Middle frontal gyrus (tissue), 1 donor: ENCODE measurements at regions not wholly inside any gene's neighbourhood (a gene's known extent, or its start where the extent isn't known, plus 50 kb on each side); places are given as distances from the start of the nearest gene placed in this dataset.
"Not testable (repeated sequence)": the region's sequence is repeated elsewhere in the genome, so short reads cannot be mapped to it uniquely, and the experiment has no call there.

Experiments
- DNase-seq: peaks from one replicate; pipeline ENCODE4 v3.0.0-alpha.2; 2015; ENCODE audit warnings: low spot score; ENCODE audit errors: extremely low spot score

DNA sequence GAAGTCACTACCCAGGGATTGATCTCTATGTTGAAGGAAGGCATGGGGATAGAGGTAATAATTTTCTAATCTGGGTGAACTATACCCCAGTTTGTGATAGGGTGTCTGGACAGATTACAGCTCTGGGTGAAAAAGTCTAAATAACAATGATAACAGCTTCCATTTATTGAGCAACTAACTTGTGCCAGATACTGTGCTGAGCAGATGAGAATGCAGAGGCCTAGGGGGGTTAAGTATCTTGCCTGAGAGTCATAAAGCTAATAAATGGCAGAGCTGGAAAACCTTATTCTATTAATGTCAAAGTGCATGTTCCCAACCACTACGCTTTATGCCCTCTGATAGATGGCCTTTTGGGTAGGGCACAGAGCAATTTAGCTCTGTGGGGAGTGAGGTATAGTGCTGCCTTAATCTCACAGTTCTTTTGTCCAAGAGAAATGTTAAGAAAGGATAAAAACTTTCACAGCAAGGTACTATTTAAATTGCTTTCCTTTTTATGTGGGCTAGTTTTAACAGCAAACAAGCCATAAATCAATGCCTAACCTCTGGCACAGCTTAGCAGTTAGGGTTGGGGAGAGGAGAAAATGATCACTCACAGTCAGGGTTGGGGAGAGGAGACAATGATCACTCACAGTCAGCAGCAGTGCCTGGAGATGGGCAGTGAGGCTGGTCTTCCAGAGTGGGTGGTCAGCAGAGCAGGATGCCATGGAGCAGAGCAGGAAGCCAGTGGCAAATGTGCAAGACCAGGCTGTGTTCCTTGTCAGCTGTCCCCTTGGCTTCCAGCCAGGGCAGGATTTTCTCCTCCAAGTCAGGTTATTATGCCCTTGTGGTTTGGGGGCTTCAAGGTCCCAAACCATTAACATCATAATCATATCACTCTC is 187.0 kb downstream of the CARTPT start:
- DNase-seq: no peak

DNA sequence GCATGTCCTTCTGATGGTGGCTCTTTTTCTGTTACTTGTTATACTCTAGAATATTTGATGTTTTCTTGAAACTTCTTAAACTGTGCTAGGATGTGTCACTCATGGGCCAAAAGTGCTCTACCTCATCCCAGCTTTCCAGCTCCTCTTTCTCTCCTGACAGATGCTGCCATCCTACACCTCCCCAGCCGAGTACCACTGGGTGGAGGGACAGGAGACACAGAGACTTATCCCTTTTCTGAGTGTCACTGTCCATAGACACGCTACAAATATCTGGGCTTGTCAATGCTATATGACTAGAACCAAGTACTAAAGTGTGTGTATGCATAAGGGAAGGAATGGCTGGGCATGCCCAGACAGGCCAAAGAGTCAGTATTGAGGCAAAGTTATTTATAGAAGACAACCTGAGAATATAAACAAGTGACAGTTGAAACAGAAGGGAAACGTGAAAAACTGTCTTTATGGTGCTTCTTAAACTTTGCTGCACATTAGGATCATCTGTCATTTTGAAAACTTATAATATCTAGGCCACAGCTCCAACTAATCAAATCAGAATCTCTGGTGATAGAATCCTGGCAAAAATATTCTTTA is 188.0 kb downstream of the CARTPT start:
- no peak for DNase-seq

DNA sequence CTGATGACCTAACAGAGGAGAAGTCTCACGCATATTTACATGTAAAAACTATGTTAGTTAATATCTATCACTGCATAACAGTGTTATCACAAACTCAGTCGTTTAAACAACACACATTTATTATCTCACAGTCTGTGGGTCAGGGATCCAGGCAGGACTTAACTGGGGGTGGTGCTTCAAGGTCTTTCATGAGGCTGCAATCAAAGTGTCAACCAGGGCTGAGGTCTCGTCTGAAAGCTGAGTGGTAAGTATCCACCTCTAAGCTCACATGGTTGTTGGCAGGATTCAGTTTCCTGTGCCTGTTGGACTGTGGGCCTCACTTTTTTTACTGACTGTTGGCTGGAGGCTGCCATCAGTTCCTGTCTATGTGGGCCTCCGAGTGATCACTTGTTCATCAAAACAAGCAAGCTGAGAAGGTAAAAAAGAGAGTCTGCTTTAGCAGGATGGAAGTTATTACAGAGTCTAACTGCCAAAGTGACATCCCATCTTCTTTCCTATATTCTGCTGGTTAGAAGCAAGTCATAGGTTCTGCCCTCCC is 188.6 kb downstream of the CARTPT start:
- no peak for DNase-seq

DNA sequence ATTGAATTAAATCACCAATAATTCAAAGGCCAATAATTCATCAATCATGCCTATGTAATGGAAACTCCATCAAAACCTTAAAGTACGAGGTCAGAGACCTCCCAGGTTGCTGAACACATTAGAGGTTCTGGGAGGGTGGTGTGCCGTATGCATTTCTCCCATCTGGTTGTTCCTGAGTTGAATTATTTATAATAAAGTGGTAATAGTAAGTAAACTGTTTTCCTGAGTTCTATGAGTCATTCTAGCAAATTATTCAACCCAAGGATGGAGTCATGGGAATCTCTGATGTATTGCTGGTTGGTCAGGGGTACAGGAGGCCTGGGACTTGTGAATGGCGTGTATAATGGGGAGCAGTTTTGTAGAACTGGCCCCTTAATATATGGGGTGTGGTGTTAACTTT is 191.7 kb downstream of the CARTPT start:
- DNase-seq: no peak

DNA sequence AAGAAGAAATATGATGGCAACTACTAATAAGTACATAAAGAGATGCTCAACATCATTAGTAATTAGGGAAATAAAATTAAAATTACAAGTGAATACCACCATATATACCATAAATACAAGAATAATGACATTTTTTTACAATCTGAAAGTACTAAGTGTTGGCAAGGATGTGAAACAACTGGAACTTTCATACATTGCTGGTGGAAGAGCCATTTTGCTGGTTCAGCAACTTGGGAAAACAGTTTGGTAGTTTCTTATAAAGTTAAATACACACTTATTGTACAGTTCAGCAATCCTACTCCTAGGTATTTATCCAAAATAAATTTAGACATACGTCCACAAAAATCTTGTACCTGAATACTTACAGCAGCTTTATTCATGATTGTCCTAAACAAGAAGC is 192.9 kb downstream of the CARTPT start:
- no peak for DNase-seq

DNA sequence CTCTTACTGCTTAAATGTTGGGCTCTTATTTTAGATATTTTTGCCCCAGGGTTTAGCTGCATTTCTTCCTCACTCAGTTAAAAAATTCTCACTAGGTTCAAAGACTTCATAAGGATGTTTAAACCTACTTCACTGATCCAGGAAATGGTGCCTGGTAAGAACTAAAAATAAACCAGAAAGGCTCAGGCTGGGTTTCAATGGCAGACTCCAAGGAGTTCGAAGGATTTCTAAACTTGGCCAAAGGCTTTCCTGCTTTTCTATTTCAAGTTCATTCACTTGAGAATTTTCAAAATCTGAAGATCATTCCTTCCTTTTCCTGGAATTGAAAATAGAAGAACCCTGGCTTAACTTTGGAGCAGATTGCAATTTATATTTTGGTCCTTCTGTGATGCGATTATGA is 193.0 kb upstream of the MAP1B start:
- no peak for DNase-seq

DNA sequence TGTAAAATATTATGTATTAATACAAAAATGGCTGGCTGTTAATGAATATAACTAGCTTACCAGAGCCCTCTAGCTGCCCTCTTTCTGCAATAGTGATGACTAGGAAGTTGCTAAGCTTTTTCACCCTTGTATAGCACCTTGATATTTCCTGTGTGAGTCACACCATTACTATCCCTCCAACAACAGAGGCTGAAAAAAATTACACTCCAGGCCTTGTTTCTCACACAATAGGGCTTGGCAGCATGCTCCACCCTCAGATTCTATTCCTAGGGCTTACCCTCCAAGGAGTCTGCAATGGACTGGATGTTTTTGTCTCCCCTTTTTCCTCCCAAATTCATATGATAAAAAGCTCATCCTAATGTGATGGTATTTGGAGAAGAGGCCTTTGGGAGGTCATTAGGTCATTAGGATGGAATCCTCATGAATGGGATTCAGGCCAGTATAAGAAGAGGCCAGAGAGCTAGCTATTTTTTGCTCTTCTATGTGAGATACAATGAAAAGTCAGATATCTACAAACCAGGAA is 184.6 kb upstream of the MAP1B start:
- no peak for DNase-seq

DNA sequence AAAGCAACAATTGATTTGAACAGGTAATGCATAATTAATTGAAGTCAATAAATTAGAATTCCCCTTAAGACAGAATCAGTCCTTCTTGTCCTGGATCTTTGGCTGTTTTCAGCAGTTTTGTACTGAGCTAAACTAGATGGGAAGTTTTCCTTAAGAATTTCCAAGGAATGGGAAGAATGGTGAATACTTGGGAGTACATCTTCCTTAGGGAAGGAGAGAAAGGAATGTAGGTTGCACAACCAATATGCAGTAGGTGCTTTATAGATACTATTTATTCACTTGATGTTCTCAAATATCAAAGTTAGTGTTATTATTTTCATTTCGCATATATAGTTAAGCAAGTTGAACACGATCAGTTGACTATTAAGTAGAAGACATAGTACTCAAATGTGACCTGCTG is 183.5 kb upstream of the MAP1B start:
- no peak for DNase-seq

DNA sequence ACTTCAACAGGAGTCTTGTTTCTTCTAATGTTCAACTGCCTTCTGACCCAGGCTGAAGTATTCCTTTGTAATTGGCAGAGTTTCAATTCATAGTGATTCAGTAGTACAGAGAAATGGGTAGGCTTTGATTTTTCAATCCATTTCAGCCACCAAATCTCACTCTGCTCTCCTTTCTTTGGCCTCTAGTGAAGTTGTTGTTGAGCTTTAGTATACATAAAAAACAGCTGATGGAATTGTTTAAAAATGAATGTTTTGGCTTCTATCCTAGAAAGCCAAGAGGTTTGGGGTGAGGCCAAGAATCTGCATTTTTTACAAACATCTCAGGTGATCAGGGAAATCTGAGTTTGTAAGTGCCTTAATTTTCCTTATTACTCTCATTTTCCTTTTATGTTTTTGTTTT is 182.9 kb upstream of the MAP1B start:
- DNase-seq: no peak

DNA sequence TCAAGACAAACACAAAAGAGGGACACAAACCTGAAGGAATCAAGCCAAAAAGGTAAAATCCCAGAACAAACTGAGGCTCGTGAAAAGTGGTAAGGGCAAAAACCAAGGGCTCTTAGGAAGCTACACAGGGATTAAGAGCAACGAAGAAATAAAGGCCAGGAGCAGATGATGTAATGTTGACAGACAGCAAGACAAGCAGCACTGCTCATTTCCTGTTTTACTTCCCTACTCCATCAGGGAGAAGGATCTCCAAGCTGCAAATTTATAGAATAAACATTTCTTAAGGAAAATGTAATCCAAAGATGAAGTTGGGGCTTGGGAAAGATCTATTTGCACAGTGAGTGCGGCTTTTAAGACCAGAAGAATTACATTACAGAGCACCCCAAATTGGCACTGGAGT is 182.3 kb upstream of the MAP1B start:
- no peak for DNase-seq

DNA sequence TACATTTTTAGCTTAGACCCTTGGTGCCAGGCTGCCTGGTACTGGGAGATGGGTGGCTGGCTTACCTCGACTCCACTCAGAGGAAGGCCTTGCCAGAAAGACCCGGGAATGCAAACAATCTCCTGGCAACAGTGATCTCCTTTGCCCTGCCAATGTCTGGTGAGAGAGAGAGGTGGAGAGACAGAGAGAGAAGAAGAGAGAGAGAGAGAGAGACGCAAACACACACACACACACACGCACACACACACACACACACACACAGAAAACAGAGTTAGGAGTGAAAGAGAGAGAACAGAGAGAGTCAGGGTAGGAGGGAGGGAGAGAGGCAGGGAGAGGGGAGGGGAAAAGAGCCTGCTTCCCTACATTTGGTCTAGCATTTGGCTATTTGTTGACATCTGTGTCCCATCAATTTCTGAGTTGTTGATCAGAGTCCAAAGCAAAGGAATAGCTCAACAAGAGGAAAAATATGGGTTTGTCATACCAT is 181.6 kb upstream of the MAP1B start:
- no peak for DNase-seq

DNA sequence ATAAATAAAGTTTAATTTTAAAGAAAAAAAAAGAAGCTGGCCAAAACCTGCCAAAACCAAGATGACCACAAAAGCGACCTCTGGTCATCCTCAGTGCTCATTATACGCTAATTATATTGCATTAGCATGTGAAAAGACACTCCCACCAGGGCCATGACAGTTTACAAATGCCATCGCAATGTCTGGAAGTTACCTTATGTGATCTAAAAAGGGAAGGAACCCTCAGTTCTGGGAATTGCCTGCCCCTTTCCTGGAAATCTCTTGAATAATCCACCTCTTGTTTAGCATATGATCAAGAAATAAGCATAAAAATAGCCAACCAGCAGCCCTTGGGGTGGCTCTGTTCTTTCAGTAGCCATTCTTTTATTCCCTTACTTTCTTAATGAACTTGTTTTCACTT is 178.3 kb upstream of the MAP1B start:
- no peak for DNase-seq

DNA sequence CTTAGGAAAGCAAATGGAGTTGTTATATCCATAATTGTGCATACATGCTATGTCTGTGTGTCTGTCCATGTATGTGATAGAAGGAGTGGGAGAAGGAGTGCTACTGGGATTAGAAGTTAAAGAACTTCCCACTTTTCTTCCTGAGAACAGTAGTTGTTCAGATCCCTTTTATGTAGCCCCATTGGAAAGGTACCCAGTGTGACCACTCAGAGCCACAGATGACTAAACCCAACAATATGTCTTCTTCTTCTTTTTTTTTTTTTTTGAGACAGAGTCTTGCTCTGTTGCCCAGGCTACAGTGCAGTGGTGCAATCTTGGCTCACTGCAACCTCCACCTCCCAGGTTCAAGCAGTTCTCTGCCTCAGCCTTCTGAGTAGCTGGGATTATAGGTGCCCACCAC is 176.7 kb upstream of the MAP1B start:
- not testable (repeated sequence) for DNase-seq

DNA sequence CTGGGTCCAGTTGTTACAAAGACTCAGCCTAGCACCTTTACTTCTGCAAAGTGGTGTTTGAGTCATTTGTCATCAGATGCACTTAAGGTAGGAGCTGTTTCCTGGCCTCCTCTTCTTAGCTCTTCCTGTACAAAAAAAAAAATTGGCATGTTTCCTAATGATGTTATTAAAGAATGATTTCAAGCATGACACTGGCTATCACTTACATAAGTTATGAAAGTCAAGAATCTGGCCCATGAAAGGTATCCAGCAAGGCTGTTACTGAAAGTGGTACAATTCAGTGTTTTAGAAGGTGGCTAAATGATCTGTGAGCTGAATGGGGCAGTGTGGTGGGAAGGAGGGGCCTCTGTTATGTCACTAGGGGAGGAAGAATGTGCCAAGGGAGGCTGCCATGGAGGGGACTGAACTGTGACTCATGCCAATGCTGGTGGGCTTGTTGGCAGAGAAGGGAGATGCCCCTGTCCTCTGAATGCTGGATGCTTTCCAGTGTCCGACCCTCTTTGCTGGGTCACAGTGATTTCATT is 175.1 kb upstream of the MAP1B start:
- no peak for DNase-seq

DNA sequence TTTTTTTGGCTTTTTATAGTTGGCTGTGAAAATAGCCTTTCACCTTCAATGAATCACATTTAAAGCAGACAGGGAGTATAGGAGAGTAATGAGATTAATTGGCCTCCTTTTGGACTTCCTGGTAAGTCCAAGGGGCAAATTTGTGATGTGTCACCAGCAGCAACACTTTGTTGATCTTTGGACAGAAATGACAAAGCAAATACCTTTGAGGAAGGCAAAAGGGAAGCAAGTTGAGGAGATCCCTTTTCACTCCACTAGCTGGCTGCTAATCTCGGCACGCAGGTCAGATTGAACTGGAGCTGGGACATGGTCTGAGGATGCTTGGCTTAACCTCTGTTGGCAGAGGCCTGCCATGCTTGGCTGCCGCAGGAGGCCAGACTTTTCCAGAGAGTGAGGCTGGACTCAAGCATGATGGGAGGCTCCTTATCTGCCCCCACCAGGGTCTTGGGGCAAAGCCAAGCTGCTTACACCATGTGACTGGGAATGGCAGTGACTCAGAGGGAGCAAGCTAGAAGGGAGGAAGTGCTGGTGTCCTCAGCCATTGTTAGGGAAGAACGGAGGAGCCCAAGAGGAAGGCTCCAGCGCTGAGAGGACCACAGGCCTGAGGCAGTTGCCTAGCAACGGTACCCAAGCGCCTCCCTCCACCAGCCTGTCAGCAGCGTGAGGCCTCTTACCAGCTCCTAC is 174.5 kb upstream of the MAP1B start:
- no peak for DNase-seq

DNA sequence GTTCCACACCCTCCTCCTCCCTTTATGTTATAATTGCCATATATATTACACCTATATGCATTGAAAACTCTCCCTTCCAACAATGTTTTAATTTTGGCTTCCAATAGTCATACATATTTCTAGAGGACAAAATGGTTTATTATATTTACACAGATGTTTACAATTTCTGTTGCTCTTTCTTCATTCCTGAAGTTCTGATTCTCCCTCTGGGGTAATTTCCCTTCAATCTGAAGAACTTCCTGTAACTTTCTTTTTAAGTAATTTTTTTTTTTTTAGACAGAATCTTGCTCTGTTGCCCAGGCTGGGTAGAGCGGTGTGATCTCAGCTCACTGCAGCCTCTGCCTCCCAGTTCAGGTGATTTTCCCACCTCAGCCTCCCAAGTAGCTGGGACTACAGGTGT is 173.0 kb upstream of the MAP1B start:
- DNase-seq: no peak

DNA sequence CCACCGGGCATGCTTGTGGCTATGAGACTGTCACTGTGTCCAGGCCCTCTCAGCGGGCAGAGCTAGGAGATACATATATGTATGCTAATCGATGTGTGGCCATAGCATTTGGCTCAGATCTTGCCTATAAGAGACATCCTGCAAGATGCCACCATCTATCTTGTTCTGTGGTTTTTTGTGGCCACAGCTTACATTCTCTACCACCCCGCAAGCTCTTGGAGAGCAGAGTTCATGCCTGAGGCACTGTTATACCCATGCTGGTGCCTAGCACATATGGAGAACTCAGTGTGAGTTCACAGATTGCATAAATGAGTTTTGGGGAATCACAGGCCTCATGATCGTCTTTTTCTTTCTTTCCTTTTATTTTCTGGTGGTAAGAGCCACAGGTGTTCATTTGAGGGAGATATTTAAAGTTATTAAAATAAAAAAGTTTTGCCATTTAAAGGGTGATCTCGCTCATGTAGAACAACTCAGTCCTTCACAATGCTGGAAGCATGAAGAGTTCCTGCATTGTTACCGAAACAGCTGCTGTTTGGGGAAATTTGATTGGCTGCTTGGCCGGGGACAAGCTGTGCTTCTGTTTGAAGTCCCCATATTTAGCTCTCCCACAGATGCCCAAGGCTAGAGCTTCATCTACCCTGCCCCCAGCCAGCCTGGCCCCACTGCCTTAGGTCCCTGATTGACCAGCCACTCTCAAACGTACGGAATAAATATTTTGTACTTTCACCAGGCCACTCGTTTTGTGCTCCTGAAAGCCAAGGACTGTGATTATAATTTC is 169.2 kb upstream of the MAP1B start:
- no peak for DNase-seq

DNA sequence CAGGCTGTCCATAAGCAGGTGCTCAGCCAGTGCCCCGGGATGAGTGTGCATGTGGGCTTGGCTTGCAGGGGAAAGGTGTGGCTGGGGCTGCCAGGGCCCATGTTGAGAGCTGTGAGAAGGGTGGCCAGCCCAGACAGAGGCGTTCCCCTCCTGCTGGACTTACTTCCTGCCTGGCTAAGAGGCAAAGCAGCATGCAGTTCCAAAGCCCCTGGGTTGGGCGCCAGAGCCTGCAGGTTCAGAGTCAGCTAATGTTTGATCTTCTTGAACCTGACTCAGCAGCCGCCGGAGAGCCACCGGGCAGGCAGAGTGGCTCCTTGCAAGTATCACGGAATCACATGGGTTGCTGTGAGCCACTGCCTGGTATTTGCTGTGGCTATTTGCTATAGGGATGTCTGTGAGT is 168.4 kb upstream of the MAP1B start:
- no peak for DNase-seq

DNA sequence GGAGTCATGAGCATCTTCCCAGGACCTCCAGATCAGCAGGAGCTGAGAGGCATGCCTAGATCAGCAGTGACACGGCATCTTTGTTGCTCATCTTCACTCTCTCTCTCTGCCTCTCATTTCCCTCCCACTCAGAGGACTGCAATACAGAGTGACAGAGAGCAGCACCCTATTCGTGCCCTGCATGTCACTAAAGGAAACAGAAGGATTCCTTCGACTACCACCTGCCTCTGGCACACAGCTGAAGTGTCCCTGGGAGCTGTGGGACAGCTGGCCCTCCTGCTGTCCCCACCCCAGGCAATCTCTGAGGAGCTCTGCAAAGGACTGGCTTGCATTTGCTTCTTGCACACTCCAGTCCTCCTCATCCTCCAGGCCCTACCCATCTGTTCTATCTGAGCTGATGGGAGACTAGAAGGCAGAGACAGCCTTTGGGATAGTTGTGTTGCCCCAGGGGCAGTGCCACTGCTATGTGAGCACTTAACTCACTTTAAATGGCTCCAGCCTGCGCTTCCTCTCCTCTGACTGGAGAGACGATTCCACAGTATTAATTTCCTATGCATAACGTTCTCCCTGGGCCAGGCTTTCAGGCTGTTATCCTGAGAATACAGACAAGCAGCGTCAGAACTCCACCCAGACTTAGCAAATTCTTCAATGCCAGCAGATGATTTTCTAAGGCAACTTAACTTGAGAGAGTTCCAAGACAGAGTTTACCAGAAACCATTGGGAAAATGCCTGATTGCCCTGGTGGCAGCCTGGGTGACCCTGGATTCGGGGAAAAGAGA is 167.6 kb upstream of the MAP1B start:
- no peak for DNase-seq

DNA sequence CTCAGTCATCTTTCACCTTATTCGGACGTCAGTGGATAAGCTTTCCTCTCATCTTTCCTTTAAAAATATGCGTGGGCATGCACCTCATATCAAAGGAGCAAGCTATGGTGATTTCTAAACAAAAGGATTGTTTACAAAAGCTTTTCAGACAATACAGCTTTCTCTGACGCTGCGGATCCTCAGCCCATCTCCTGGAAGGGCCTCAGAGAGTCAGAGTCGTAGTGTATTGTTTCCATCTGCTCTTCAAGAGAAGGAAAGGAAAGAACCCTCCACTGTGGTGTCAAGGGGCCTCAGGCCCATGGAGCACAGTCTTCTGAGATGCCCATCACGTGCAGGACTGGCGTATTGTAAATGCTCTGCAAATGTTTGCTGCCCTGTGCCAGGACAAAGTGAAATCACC is 163.4 kb upstream of the MAP1B start:
- no peak for DNase-seq
